ENCODE measurements at regions not wholly inside any gene's neighbourhood (a gene's known extent, or its start where the extent isn't known, plus 50 kb on each side); places are given as distances from the start of the nearest gene placed in this dataset.

DNA sequence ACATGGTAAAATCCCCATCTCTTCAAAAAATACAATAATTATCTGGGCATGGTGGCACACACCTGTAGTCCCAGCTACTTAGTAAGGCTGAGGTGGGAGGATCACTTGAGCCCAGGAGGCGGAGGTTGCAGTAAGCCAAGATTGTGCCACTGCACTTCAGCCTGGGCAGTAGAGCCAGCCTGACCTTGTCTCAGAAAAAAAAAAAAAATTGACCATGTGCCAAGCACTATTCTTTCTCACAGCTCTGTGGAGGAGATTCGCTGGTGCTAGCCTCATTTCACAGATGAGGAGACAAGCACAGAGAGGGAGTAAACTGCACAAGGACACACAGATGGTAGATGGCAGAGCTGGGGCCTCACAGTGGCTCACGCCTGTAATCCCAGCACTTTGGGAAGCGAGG, 131.8 kb upstream of the JARID2 start:
- TF ChIP-seq NR2C2 (CRISPR knock-in tag; IDR thresholded peaks at IDR 0.05; ENCODE audit: borderline replicate concordance) (no peak), NBN (conservative IDR thresholded peaks at IDR 0.05) (no peak), ZFP36L2 (CRISPR knock-in tag; IDR thresholded peaks at IDR 0.05) (no peak), SMAD3 (CRISPR knock-in tag; IDR thresholded peaks at IDR 0.05) (no peak), ZNF160 (CRISPR knock-in tag; IDR thresholded peaks at IDR 0.05) (no peak)

Data from HepG2 (cell line).